ENCODE measurements at regions not wholly inside any gene's neighbourhood (a gene's known extent, or its start where the extent isn't known, plus 50 kb on each side); places are given as distances from the start of the nearest gene placed in this dataset.
A peak's percentile ranks its signal among the peaks of the same experiment; 100 is the strongest.
"Not testable (repeated sequence)": the region's sequence is repeated elsewhere in the genome, so short reads cannot be mapped to it uniquely, and the experiment has no call there.

- no peak overlapping the region for H3K27ac ChIP-seq (ENCODE audit: low read depth in 1 of 2, low read length in 1 of 2)
- H3K27me3 ChIP-seq (ENCODE audit: control insufficient read depth in 2 of 2, insufficient read depth in 1 of 2, low read length in 1 of 2) = no peaks in the 10 kb centered on the region
- peaks cover 0 to 10% of the 10 kb centered on the region in 2 donors for H3K9me3 ChIP-seq (ENCODE audit: control insufficient read depth in 2 of 2, insufficient read depth in 1 of 2, low read length in 1 of 2)
- no peaks in the 10 kb centered on the region for H3K36me3 ChIP-seq (ENCODE audit: control insufficient read depth in 2 of 2, insufficient read depth in 2 of 2, low read length in 1 of 2)
- WGBS = 93% methylated on average over 2 of the region's 2 CpGs
- DNase-seq (ENCODE audit: low read depth in 6 of 9, low spot score in 9 of 9) = no peak
- H3K4me1 ChIP-seq (ENCODE audit: control insufficient read depth in 2 of 2, insufficient read depth in 2 of 2, low read length in 2 of 2) = peaks cover 0 to 10% of the 10 kb centered on the region in 2 donors
- H3K4me3 ChIP-seq (ENCODE audit: low read length in 2 of 2) = no peak overlapping the region
Observed at GRCh38 chr10:71912431-71912830, 51.8 kb upstream of the CHST3 start.

- no peak for DNase-seq (ENCODE audit: low read depth in 6 of 9, low spot score in 9 of 9)
- Histone ChIP-seq H3K27ac (ENCODE audit: low read depth in 1 of 2, low read length in 1 of 2) (no peak overlapping the region), H3K4me3 (ENCODE audit: low read length in 2 of 2) (no peak overlapping the region), H3K4me1 (ENCODE audit: control insufficient read depth in 2 of 2, insufficient read depth in 2 of 2, low read length in 2 of 2) (peaks cover 0 to 10% of the 10 kb centered on the region in 2 donors), H3K27me3 (ENCODE audit: control insufficient read depth in 2 of 2, insufficient read depth in 1 of 2, low read length in 1 of 2) (no peaks in the 10 kb centered on the region), H3K36me3 (ENCODE audit: control insufficient read depth in 2 of 2, insufficient read depth in 2 of 2, low read length in 1 of 2) (no peaks in the 10 kb centered on the region), H3K9me3 (ENCODE audit: control insufficient read depth in 2 of 2, insufficient read depth in 1 of 2, low read length in 1 of 2) (peaks cover 0 to 9% of the 10 kb centered on the region in 2 donors)
- WGBS = 96% methylated on average over 10 of the region's 10 CpGs
Observed at GRCh38 chr10:71911296-71911953, 52.8 kb upstream of the CHST3 start.

- Histone ChIP-seq H3K9me3 (ENCODE audit: control insufficient read depth in 2 of 2, insufficient read depth in 1 of 2, low read length in 1 of 2) (peaks cover 0 to 15% of the 10 kb centered on the region in 2 donors), H3K36me3 (ENCODE audit: control insufficient read depth in 2 of 2, insufficient read depth in 2 of 2, low read length in 1 of 2) (no peaks in the 10 kb centered on the region), H3K4me1 (ENCODE audit: control insufficient read depth in 2 of 2, insufficient read depth in 2 of 2, low read length in 2 of 2) (peaks cover 0 to 10% of the 10 kb centered on the region in 2 donors), H3K27me3 (ENCODE audit: control insufficient read depth in 2 of 2, insufficient read depth in 1 of 2, low read length in 1 of 2) (no peaks in the 10 kb centered on the region), H3K27ac (ENCODE audit: low read depth in 1 of 2, low read length in 1 of 2) (peak overlapping the region in 1 of 2 donors; percentile 37), H3K4me3 (ENCODE audit: low read length in 2 of 2) (no peak overlapping the region)
- 81% methylated on average over 8 of the region's 8 CpGs for WGBS
- DNase-seq (ENCODE audit: low read depth in 6 of 9, low spot score in 9 of 9) = no peak
Observed at GRCh38 chr10:71909399-71910083, 54.7 kb upstream of the CHST3 start.

- peaks cover 0 to 10% of the 10 kb centered on the region in 2 donors for H3K4me1 ChIP-seq (ENCODE audit: control insufficient read depth in 2 of 2, insufficient read depth in 2 of 2, low read length in 2 of 2)
- no peak overlapping the region for H3K27ac ChIP-seq (ENCODE audit: low read depth in 1 of 2, low read length in 1 of 2)
- no peaks in the 10 kb centered on the region for H3K27me3 ChIP-seq (ENCODE audit: control insufficient read depth in 2 of 2, insufficient read depth in 1 of 2, low read length in 1 of 2)
- peaks cover 0 to 15% of the 10 kb centered on the region in 2 donors for H3K9me3 ChIP-seq (ENCODE audit: control insufficient read depth in 2 of 2, insufficient read depth in 1 of 2, low read length in 1 of 2)
- WGBS = 85% methylated on average over 5 of the region's 5 CpGs
- no peak for DNase-seq (ENCODE audit: low read depth in 6 of 9, low spot score in 9 of 9)
- no peak overlapping the region for H3K4me3 ChIP-seq (ENCODE audit: low read length in 2 of 2)
- H3K36me3 ChIP-seq (ENCODE audit: control insufficient read depth in 2 of 2, insufficient read depth in 2 of 2, low read length in 1 of 2) = no peaks in the 10 kb centered on the region
Observed at GRCh38 chr10:71908998-71909397, 55.2 kb upstream of the CHST3 start.

GRCh38 chr10:71905164-71905563 is 54.1 kb upstream of the PSAP start:
- Histone ChIP-seq H3K4me1 (ENCODE audit: control insufficient read depth in 2 of 2, insufficient read depth in 2 of 2, low read length in 2 of 2) (peaks cover 0 to 10% of the 10 kb centered on the region in 2 donors), H3K36me3 (ENCODE audit: control insufficient read depth in 2 of 2, insufficient read depth in 2 of 2, low read length in 1 of 2) (no peaks in the 10 kb centered on the region), H3K9me3 (ENCODE audit: control insufficient read depth in 2 of 2, insufficient read depth in 1 of 2, low read length in 1 of 2) (peaks cover 0 to 12% of the 10 kb centered on the region in 2 donors), H3K27me3 (ENCODE audit: control insufficient read depth in 2 of 2, insufficient read depth in 1 of 2, low read length in 1 of 2) (no peaks in the 10 kb centered on the region), H3K4me3 (ENCODE audit: low read length in 2 of 2) (no peak overlapping the region), H3K27ac (ENCODE audit: low read depth in 1 of 2, low read length in 1 of 2) (no peak overlapping the region)
- no peak for DNase-seq (ENCODE audit: low read depth in 6 of 9, low spot score in 9 of 9)
- 100% methylated on average over 1 of the region's 1 CpG for WGBS

GRCh38 chr10:71903636-71904250 is 52.7 kb upstream of the PSAP start:
- H3K27ac ChIP-seq (ENCODE audit: low read depth in 1 of 2, low read length in 1 of 2); DNase-seq (ENCODE audit: low read depth in 6 of 9, low spot score in 9 of 9); H3K36me3 ChIP-seq (ENCODE audit: control insufficient read depth in 2 of 2, insufficient read depth in 2 of 2, low read length in 1 of 2); H3K4me3 ChIP-seq (ENCODE audit: low read length in 2 of 2); H3K4me1 ChIP-seq (ENCODE audit: control insufficient read depth in 2 of 2, insufficient read depth in 2 of 2, low read length in 2 of 2); H3K27me3 ChIP-seq (ENCODE audit: control insufficient read depth in 2 of 2, insufficient read depth in 1 of 2, low read length in 1 of 2); H3K9me3 ChIP-seq (ENCODE audit: control insufficient read depth in 2 of 2, insufficient read depth in 1 of 2, low read length in 1 of 2): not testable (repeated sequence)
- WGBS = 95% methylated on average over 13 of the region's 13 CpGs

- 97% methylated on average over 6 of the region's 6 CpGs for WGBS
Observed at GRCh38 chr10:71902351-71902750, 51.3 kb upstream of the PSAP start.

More at GRCh38 chr10:71902351-71902750, 51.3 kb upstream of the PSAP start:
- no peaks in the 10 kb centered on the region for H3K36me3 ChIP-seq (ENCODE audit: control insufficient read depth in 2 of 2, insufficient read depth in 2 of 2, low read length in 1 of 2)
- DNase-seq (ENCODE audit: low read depth in 6 of 9, low spot score in 9 of 9) = no peak
- peaks cover 0 to 8% of the 10 kb centered on the region in 2 donors for H3K9me3 ChIP-seq (ENCODE audit: control insufficient read depth in 2 of 2, insufficient read depth in 1 of 2, low read length in 1 of 2)
- H3K4me3 ChIP-seq (ENCODE audit: low read length in 2 of 2) = no peak overlapping the region
- H3K27me3 ChIP-seq (ENCODE audit: control insufficient read depth in 2 of 2, insufficient read depth in 1 of 2, low read length in 1 of 2) = no peaks in the 10 kb centered on the region
- no peak overlapping the region for H3K27ac ChIP-seq (ENCODE audit: low read depth in 1 of 2, low read length in 1 of 2)
- H3K4me1 ChIP-seq (ENCODE audit: control insufficient read depth in 2 of 2, insufficient read depth in 2 of 2, low read length in 2 of 2) = no peaks in the 10 kb centered on the region

Measured in thymus (tissue), 11 donors.